T-helper 17 cell (primary cell): ENCODE measurements at regions not wholly inside any gene's neighbourhood (a gene's known extent, or its start where the extent isn't known, plus 50 kb on each side); places are given as distances from the start of the nearest gene placed in this dataset.

Experiments used
- ATAC-seq: fragments of 150-1000 bp; cut with Tn5 transposase; 2 replicates; pipeline ENCODE4 v1.10.0; 2021; ENCODE audit warnings: mild to moderate bottlenecking, moderate library complexity
- DNase-seq, 3 donors: peaks; one replicate each; pipeline versions ENCODE4 v3.0.0 to v3.0.0-alpha.2; 2020 to 2021
- H3K9me3 ChIP-seq: one replicate; pipeline ENCODE4 v1.7.0; 2013; ENCODE audit warnings: low read length, mild to moderate bottlenecking; ENCODE audit not compliant: control insufficient read depth, poor library complexity, severe bottlenecking
- H3K27ac Mint-ChIP-seq: one replicate; pipeline ENCODE4 v1.8.0; 2022; ENCODE audit warnings: mild to moderate bottlenecking, moderate library complexity, mixed read lengths
- H3K27me3 Mint-ChIP-seq: one replicate; pipeline ENCODE4 v1.8.0; 2022; ENCODE audit warnings: mixed read lengths
- H3K36me3 Mint-ChIP-seq: one replicate; pipeline ENCODE4 v1.8.0; 2022; ENCODE audit warnings: low read depth, mixed read lengths
- H3K4me1 Mint-ChIP-seq: one replicate; pipeline ENCODE4 v1.8.0; 2022; ENCODE audit warnings: mild to moderate bottlenecking, mixed read lengths
- H3K4me3 Mint-ChIP-seq: one replicate; pipeline ENCODE4 v1.8.0; 2022; ENCODE audit warnings: mild to moderate bottlenecking, moderate library complexity, mixed read lengths

DNA sequence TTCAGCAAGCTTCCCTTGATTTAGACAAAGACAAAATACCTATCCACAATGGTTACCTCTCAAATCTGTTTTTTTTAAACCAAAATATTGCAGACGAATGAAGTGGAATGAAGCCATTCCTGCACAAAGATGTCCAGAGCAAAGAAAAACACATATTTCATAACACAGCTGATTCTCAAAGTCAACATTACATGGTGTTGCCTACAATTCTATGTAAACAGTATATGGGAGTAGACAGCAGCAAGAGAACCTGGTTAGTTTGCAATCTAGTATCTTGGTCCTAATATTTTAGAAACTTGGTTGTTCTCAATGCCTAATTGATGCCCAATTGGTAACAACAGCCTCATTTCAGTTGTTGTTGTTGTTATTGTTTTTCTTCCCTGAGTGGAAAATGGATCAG is 1240.9 kb upstream of the CHAC2 start:
- H3K36me3 Mint-ChIP-seq, result no peaks in the 10 kb centered on the region
- peaks cover 5% of the 10 kb centered on the region for H3K27me3 Mint-ChIP-seq
- no peak for DNase-seq
- no peaks in the 10 kb centered on the region for H3K9me3 ChIP-seq
- no peaks in the 10 kb centered on the region for H3K4me1 Mint-ChIP-seq
- no peak for ATAC-seq
- H3K27ac Mint-ChIP-seq, result no peak overlapping the region
- no peak overlapping the region for H3K4me3 Mint-ChIP-seq

GRCh38 chr2:52520644-52521043 is 1247.0 kb upstream of the CHAC2 start:
- no peak overlapping the region for H3K27ac Mint-ChIP-seq
- peaks cover 3% of the 10 kb centered on the region for H3K9me3 ChIP-seq
- no peak for ATAC-seq
- DNase-seq, result no peak
- no peaks in the 10 kb centered on the region for H3K27me3 Mint-ChIP-seq
- no peaks in the 10 kb centered on the region for H3K4me1 Mint-ChIP-seq
- H3K4me3 Mint-ChIP-seq, result no peak overlapping the region
- H3K36me3 Mint-ChIP-seq, result no peaks in the 10 kb centered on the region

DNA sequence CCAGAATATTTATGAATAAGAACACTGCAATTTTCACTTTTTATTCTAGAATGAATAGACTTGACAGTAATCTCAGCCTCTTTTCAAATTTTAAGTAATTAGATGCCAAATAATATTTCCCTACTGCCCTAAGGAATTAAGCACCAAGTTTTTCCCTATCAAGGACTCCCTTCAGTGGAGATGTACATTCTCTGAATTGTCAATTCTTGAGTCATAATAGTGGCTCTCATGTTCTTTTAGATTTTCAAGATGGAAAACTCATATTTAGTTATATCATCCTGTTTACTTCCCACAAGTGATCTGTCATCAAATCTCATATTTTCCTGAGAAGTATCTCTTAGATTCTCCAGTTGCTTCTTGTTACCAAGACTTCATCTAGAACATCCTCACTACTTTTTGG is 1248.9 kb upstream of the CHAC2 start:
- Mint-ChIP-seq H3K4me1 (no peaks in the 10 kb centered on the region), H3K27me3 (no peaks in the 10 kb centered on the region), H3K36me3 (no peaks in the 10 kb centered on the region), H3K4me3 (no peak overlapping the region), H3K27ac (no peak overlapping the region)
- peaks cover 3% of the 10 kb centered on the region for H3K9me3 ChIP-seq
- DNase-seq (no peak), ATAC-seq (no peak)

DNA sequence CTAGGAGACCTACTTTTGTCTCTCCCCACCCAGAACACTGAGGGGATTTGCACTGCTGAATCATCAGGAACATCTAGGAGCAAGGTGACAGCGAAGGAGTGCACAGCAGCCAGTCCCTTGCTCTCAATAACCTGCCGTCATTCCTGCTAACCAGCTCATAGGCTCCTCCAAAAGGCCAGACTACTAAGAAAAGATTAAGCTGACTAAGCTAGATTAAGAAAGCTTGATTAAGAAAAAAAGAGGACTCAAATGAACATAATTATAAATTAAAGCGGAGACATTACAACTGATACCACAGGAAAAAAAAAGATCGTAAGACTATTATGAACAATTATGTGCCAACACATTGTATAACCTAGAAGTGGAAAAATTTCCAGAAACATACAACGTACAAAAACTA is 1254.8 kb upstream of the CHAC2 start:
- no peak overlapping the region for H3K27ac Mint-ChIP-seq
- no peak for DNase-seq
- no peaks in the 10 kb centered on the region for H3K9me3 ChIP-seq
- no peak overlapping the region for H3K4me3 Mint-ChIP-seq
- H3K27me3 Mint-ChIP-seq, result no peaks in the 10 kb centered on the region
- no peaks in the 10 kb centered on the region for H3K4me1 Mint-ChIP-seq
- ATAC-seq, result no peak
- no peaks in the 10 kb centered on the region for H3K36me3 Mint-ChIP-seq

DNA sequence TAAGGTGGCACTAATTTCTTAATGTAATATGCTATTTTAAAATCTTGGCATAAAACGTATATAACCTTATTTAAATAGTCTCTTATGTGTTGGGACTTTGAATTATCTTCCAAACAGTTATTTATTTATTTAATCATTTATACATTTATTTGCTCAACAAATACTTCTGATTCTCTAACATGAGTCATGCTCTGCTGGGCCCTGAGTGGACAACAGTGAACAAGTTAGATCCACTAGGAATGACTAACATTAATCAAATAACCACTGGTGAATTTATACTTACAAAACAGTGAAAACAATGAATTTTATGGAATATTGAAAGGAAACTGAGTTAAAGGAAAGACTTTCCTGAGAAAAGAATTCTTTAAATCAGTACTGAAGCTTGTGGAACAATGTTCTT is 1257.2 kb upstream of the CHAC2 start:
- no peaks in the 10 kb centered on the region for H3K36me3 Mint-ChIP-seq
- H3K4me1 Mint-ChIP-seq, result no peaks in the 10 kb centered on the region
- H3K27ac Mint-ChIP-seq, result no peak overlapping the region
- DNase-seq, result no peak
- H3K27me3 Mint-ChIP-seq, result no peaks in the 10 kb centered on the region
- ATAC-seq, result no peak
- H3K9me3 ChIP-seq, result no peaks in the 10 kb centered on the region
- no peak overlapping the region for H3K4me3 Mint-ChIP-seq

- Mint-ChIP-seq H3K27me3 (no peaks in the 10 kb centered on the region), H3K4me3 (no peak overlapping the region), H3K36me3 (no peaks in the 10 kb centered on the region), H3K4me1 (no peaks in the 10 kb centered on the region), H3K27ac (no peak overlapping the region)
- ATAC-seq (no peak), DNase-seq (no peak)
- H3K9me3 ChIP-seq, result no peaks in the 10 kb centered on the region
These were observed 1265.1 kb upstream of the CHAC2 start for GRCh38 chr2:52502476-52502860.

- Mint-ChIP-seq H3K27me3 (no peaks in the 10 kb centered on the region), H3K36me3 (no peaks in the 10 kb centered on the region), H3K4me1 (no peaks in the 10 kb centered on the region), H3K4me3 (no peak overlapping the region), H3K27ac (no peak overlapping the region)
- ATAC-seq (no peak), DNase-seq (no peak)
- H3K9me3 ChIP-seq, result no peaks in the 10 kb centered on the region
These were observed 1265.7 kb upstream of the CHAC2 start for GRCh38 chr2:52501715-52502475.

GRCh38 chr2:52500561-52500960 is 1267.0 kb upstream of the CHAC2 start:
- Mint-ChIP-seq H3K4me3 (no peak overlapping the region), H3K36me3 (no peaks in the 10 kb centered on the region), H3K27ac (no peak overlapping the region), H3K4me1 (no peaks in the 10 kb centered on the region), H3K27me3 (no peaks in the 10 kb centered on the region)
- ATAC-seq (no peak), DNase-seq (no peak)
- no peaks in the 10 kb centered on the region for H3K9me3 ChIP-seq

- no peak overlapping the region for H3K4me3 Mint-ChIP-seq
- H3K27me3 Mint-ChIP-seq, result no peaks in the 10 kb centered on the region
- H3K9me3 ChIP-seq, result no peaks in the 10 kb centered on the region
- ATAC-seq (no peak), DNase-seq (no peak)
- no peaks in the 10 kb centered on the region for H3K36me3 Mint-ChIP-seq
- H3K4me1 Mint-ChIP-seq, result no peaks in the 10 kb centered on the region
- no peak overlapping the region for H3K27ac Mint-ChIP-seq
These were observed 1269.4 kb upstream of the CHAC2 start for GRCh38 chr2:52498077-52498750.

DNA sequence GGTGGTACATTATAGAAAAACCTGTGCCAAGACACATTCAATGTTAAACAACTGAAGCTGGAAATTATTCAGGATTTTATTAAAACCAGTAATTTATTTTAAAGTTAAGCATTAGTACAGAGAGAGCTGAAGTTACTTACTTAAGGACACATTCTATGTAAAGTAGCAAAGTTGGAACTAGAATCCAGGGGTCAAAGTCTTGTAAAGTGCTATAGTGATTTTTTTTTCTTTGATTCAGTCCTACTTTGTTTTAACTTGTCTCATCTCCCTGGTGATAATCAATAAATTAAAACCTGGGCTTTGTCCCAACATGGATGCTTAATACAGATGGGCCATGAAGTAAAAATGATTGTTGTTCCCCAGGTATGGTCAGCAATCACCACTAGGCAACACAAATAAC is 1271.8 kb upstream of the CHAC2 start:
- no peak overlapping the region for H3K27ac Mint-ChIP-seq
- DNase-seq, result no peak
- H3K9me3 ChIP-seq, result no peaks in the 10 kb centered on the region
- no peaks in the 10 kb centered on the region for H3K27me3 Mint-ChIP-seq
- ATAC-seq, result no peak
- H3K4me3 Mint-ChIP-seq, result no peak overlapping the region
- no peaks in the 10 kb centered on the region for H3K4me1 Mint-ChIP-seq
- H3K36me3 Mint-ChIP-seq, result no peaks in the 10 kb centered on the region

DNA sequence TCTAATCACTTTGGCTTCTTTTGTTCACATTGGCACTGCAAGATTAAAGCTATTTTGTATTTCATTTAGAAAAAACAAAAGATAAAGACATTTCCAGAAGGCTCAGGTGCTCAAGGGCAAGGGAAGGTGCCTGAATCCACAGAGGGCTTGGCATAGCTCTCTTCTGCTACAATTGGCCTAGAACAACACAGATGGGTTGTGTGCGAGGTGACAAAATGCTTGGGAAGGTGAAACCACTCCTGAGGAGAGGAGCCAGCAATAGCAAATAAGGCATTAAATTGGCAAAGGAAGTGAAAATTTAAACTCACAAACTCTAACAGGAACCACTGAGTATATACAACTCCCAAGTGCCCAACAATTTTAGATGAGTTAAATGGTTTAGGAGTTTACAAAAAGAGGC is 1290.4 kb upstream of the CHAC2 start:
- ATAC-seq (no peak), DNase-seq (no peak)
- H3K4me1 Mint-ChIP-seq, result no peaks in the 10 kb centered on the region
- H3K36me3 Mint-ChIP-seq, result no peaks in the 10 kb centered on the region
- H3K27me3 Mint-ChIP-seq, result no peaks in the 10 kb centered on the region
- no peak overlapping the region for H3K4me3 Mint-ChIP-seq
- no peaks in the 10 kb centered on the region for H3K9me3 ChIP-seq
- H3K27ac Mint-ChIP-seq, result no peak overlapping the region

GRCh38 chr2:52475590-52475989 is 1292.0 kb upstream of the CHAC2 start:
- H3K27ac Mint-ChIP-seq, result no peak overlapping the region
- H3K4me1 Mint-ChIP-seq, result no peaks in the 10 kb centered on the region
- no peaks in the 10 kb centered on the region for H3K9me3 ChIP-seq
- no peak for DNase-seq
- no peak overlapping the region for H3K4me3 Mint-ChIP-seq
- ATAC-seq, result no peak
- H3K36me3 Mint-ChIP-seq, result no peaks in the 10 kb centered on the region
- H3K27me3 Mint-ChIP-seq, result no peaks in the 10 kb centered on the region

GRCh38 chr2:52474091-52474490 is 1293.5 kb upstream of the CHAC2 start:
- Mint-ChIP-seq H3K27ac (no peak overlapping the region), H3K27me3 (no peaks in the 10 kb centered on the region), H3K4me3 (no peak overlapping the region), H3K4me1 (no peaks in the 10 kb centered on the region), H3K36me3 (no peaks in the 10 kb centered on the region)
- DNase-seq (no peak), ATAC-seq (no peak)
- no peaks in the 10 kb centered on the region for H3K9me3 ChIP-seq

GRCh38 chr2:52473526-52473925 is 1294.1 kb upstream of the CHAC2 start:
- Mint-ChIP-seq H3K4me1 (no peaks in the 10 kb centered on the region), H3K27ac (no peak overlapping the region), H3K27me3 (no peaks in the 10 kb centered on the region), H3K36me3 (no peaks in the 10 kb centered on the region), H3K4me3 (no peak overlapping the region)
- H3K9me3 ChIP-seq, result no peaks in the 10 kb centered on the region
- DNase-seq, result no peak
- no peak for ATAC-seq
